ENCODE measurements at regions not wholly inside any gene's neighbourhood (a gene's known extent, or its start where the extent isn't known, plus 50 kb on each side); places are given as distances from the start of the nearest gene placed in this dataset.

DNA sequence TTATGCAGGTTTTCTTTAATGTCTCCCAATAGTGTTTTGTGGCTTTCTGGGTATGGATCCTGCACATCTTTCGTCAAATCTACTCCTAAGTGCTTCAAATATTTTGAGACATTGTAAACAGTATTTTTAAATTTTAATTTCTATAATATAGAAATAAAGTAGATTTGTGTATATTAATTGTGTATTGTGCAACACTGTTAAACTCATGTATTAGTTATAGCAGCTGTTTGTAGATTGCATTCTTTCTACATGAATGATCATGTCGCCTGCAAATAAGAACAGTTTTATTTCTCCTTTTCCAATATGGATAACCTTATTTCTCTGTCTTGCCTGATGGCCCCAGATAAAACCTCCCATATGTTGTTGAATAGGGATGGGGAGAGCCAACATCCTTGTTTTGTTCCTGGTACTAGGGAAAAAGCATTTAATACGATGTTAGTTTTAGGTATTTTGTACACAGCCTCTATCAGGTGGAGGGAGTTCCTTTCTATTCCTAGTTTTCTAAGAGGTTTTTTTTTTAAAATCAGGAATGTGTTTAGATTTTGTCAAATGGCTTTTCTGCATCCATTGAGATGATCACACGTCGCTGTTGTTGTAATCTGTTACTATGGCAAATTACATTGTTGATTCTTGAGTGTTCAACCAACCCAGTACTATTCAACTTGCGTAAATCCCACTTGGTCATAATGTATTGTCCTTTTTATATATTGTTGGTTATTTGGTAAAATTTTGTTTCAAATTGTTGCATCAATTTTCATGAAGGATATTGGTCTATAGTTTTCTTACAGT lies 71.1 kb upstream of the DGKG start:
- H3K36me3 ChIP-seq: no peaks in the 10 kb centered on the region
- TF ChIP-seq, protein P1, sequence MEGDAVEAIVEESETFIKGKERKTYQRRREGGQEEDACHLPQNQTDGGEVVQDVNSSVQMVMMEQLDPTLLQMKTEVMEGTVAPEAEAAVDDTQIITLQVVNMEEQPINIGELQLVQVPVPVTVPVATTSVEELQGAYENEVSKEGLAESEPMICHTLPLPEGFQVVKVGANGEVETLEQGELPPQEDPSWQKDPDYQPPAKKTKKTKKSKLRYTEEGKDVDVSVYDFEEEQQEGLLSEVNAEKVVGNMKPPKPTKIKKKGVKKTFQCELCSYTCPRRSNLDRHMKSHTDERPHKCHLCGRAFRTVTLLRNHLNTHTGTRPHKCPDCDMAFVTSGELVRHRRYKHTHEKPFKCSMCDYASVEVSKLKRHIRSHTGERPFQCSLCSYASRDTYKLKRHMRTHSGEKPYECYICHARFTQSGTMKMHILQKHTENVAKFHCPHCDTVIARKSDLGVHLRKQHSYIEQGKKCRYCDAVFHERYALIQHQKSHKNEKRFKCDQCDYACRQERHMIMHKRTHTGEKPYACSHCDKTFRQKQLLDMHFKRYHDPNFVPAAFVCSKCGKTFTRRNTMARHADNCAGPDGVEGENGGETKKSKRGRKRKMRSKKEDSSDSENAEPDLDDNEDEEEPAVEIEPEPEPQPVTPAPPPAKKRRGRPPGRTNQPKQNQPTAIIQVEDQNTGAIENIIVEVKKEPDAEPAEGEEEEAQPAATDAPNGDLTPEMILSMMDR (IDR thresholded peaks at IDR 0.05): no peak
- TF ChIP-seq POLR2A (IDR thresholded peaks at IDR 0.05) (no peak), EP300 (IDR thresholded peaks at IDR 0.05) (no peak)
- no peak for DNase-seq (ENCODE audit: low spot score in 2 of 2)
- no peaks in the 10 kb centered on the region for H3K4me1 ChIP-seq
- no peak overlapping the region for H3K27ac ChIP-seq
- no peaks in the 10 kb centered on the region for H3K27me3 ChIP-seq
- no peak overlapping the region for H3K4me3 ChIP-seq
- H3K9me3 ChIP-seq: peaks cover 0 to 5% (median 0%) of the 10 kb centered on the region in 4 donors
- WGBS, 2 donors: 88 to 91% methylated on average over 6 of the region's 6 CpGs

DNA sequence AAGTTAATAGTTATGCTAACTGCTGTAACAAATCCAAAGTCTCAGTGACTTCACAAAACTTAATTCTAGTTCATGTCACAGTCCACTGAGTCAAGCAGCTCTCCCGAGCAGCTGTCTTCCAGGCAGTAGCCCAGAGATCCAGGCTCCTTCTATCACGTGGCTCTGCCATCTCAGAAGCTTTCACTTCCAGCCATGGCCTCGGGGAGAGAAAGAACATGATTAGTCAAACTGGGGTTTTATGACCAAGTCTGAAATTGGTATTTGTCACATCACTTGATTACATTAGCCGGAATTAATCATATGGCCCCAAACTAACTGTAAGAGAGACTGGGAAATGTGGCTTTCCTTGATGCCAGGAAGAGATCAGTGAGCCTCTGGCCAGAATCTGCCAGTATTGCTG lies 70.2 kb upstream of the DGKG start:
- H3K4me1 ChIP-seq: no peaks in the 10 kb centered on the region
- H3K4me3 ChIP-seq: no peak overlapping the region
- WGBS, 2 donors: 54 to 59% methylated on average over 4 of the region's 4 CpGs
- no peaks in the 10 kb centered on the region for H3K36me3 ChIP-seq
- H3K9me3 ChIP-seq: peaks cover 0 to 5% (median 0%) of the 10 kb centered on the region in 4 donors
- no peak for DNase-seq (ENCODE audit: low spot score in 2 of 2)
- no peaks in the 10 kb centered on the region for H3K27me3 ChIP-seq
- TF ChIP-seq POLR2A (IDR thresholded peaks at IDR 0.05): no peak
- no peak for TF ChIP-seq EP300 (IDR thresholded peaks at IDR 0.05)
- TF ChIP-seq, protein P1 (IDR thresholded peaks at IDR 0.05): no peak
- H3K27ac ChIP-seq: no peak overlapping the region

GRCh38 chr3:186427627-186428281 lies 65.7 kb upstream of the DGKG start:
- H3K4me1 ChIP-seq: peaks cover 0 to 15% (median 0%) of the 10 kb centered on the region in 4 donors
- DNase-seq (ENCODE audit: low spot score in 2 of 2): no peak

GRCh38 chr3:186425788-186426730 lies 64.0 kb upstream of the DGKG start:
- TF ChIP-seq, protein P1 (IDR thresholded peaks at IDR 0.05): peak in 3 of 5 experiments; percentile 23 to 54 (median 28)
- peak; percentile 57 to 62 for TF ChIP-seq EP300 (IDR thresholded peaks at IDR 0.05)
- TF ChIP-seq POLR2A (IDR thresholded peaks at IDR 0.05): no peak
- peak overlapping the region in 2 of 4 donors; percentile 50 to 51 for H3K27ac ChIP-seq
- no peaks in the 10 kb centered on the region for H3K27me3 ChIP-seq
- peaks cover 0 to 15% (median 0%) of the 10 kb centered on the region in 4 donors for H3K4me1 ChIP-seq
- no peak overlapping the region for H3K4me3 ChIP-seq
- H3K9me3 ChIP-seq: no peaks in the 10 kb centered on the region
- DNase-seq (ENCODE audit: low spot score in 2 of 2): peak in 1 of 2 donors; percentile 24
- WGBS, 2 donors: 60 to 70% methylated on average over 10 of the region's 10 CpGs
- H3K36me3 ChIP-seq: no peaks in the 10 kb centered on the region

More at GRCh38 chr3:186427627-186428281, 65.7 kb upstream of the DGKG start:
- Histone ChIP-seq H3K4me3 (no peak overlapping the region), H3K9me3 (no peaks in the 10 kb centered on the region), H3K27ac (no peak overlapping the region), H3K36me3 (no peaks in the 10 kb centered on the region), H3K27me3 (no peaks in the 10 kb centered on the region)
- TF ChIP-seq, protein P1 (IDR thresholded peaks at IDR 0.05): no peak
- 63 to 70% methylated on average over 10 of the region's 10 CpGs for WGBS, 2 donors

Data from tibial nerve (tissue), 4 donors.